Ureter (tissue), 1 donor: ENCODE measurements at regions not wholly inside any gene's neighbourhood (a gene's known extent, or its start where the extent isn't known, plus 50 kb on each side); places are given as distances from the start of the nearest gene placed in this dataset.

ENCODE experiments used
- DNase-seq: peaks from one replicate; pipeline ENCODE4 v3.0.0-alpha.2; 2020; ENCODE audit warnings: low spot score
- donor health status: DM: yes; HTN: yes; CAD: no.

DNA sequence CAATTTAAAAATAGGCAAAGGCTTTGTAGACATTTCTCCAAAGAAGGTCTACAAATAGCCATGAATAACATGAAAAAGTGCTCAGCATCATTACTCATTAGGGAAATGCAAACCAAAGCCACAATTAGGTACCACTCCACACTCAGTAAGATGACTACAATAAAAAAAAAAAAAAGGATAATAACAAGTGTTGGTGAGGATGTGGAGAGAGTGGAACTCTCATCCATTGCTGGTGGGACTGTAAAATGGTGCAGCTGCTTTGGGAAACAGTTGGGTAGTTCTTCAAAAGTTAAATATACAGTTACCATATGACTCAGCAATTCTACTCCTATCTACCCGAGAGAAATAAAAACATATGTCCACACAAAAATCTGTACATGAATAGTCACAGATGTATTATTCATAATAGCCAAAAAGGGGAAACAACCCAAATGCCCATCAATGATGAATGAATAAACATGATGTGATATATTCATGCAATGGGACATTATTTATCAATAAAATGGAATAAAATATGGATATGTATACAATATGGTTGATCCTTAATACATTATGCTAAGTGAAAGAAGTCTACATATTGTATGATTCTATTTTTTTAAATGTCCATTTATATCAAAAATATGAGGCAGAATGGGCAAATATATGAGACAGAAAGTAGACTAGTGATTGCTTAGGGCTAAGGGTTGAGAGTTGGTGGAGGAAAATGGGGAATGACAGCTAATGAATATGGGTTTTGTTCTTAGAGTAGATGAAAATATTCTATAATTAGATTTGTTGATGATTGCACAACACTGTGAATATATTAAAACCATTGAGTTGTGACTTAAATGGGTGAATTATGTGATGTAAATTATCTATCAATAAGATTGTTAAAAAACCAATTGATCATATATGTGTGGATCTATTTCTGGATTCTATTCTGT, 66.1 kb upstream of the SMAD3 start:
- no peak for DNase-seq

DNA sequence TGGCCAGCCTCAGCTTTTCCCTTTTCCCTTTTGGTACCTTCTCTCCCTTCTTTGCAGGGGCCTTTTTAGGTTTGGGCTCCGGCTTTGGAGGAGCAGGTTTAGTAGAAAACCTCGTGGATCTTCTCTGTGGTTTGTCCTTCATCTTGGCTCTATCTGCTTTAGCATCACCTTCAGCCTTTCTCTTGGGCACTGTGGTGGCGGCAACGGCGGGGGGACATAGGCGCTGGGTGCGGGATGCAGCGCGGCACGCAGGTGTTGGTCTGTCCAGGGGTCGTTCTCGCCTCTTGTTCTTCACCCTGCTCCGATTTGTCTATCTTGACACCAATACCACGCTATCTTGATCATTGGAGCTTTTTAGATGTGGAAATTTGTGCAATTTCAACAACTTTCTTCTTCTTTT, 64.5 kb upstream of the SMAD3 start:
- no peak for DNase-seq

DNA sequence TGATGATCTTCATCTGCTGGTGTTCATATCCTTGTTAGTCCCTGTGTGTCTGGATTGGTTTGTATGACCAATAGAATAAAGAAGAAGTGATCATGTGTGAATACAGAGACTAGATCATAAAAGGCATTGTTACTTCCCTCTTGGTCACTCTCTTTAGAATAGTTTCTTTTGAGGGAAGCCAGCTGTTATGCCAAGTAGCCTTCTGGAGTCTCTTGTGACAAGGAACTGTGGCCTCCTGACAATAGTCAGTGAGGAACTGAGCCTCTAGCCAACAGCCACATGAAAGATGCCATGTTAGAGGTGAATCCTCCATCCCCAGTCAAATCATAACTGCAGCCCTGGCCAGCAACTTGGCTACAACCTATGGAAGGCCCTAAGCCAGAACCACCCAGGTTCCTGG, 63.0 kb upstream of the SMAD3 start:
- DNase-seq: no peak

DNA sequence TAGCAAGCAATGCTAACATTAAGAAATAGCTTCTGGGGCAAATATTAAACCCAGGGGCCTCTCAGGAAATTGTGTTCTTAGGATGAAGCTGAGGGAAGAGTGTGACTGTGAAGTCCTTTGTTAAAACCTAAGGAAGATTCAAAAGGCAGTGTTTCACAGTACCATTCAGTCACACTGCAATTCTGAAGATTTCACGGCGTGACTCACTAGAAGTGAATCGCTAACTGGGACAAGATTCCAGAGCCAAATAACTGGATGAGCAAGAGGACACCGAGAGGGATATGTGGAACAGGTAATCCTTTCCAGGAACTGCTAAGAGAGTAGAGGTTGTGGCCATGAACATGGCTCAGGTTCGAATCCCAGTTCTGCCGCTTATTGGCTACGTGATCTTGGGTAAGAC, 61.8 kb upstream of the SMAD3 start:
- no peak for DNase-seq

DNA sequence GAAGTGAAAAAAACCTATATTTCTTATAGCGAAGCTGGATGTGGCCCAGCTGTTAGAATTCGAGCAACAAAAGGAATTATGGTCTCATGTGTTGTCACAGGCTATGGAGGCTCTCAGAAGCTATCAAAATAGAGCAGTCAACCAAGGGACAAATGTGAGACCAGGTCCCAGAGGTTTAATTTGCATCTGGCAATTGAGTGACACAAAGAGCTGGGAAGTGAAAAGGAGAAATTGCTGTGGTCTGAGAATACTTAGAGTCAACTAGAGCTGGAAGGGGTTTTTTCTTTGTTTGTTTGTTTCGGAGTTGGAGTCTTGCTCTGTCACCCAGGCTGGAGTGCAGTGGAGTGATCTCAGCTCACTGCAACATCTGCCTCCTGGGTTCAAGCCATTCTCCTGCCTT, 61.3 kb upstream of the SMAD3 start:
- DNase-seq: no peak

DNA sequence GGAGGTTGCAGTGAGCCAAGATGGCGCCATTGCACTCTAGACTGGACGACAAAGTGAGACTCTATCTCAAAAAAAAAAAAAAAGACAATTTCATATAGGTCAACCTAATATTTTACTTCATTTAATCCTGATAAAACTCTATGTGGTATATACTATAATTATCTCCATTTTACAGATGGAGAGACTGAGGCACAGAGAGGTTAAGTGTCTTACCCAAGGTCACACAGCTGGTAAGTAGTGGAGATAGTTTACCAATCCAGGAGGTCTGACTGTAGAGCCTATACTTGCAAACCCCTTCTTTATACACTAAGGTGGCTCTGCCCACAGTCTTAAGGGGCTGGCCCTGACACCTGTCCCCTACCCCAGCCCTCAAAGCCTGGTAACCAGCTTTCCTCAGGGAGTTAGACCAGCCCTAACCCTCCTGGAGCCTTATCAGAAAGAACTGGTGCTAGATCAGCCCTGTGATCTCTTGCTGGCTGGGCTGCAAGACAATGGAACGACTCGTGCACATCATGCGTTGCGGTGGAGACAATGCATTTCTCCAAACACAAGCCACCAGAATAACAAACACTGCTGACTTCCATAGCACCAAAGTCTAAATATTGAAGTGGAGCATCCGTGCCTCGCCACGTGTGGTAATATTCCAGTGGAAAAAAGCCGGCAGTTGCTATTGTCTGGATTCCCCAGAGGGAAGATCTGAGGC, 60.0 kb upstream of the SMAD3 start:
- no peak for DNase-seq

DNA sequence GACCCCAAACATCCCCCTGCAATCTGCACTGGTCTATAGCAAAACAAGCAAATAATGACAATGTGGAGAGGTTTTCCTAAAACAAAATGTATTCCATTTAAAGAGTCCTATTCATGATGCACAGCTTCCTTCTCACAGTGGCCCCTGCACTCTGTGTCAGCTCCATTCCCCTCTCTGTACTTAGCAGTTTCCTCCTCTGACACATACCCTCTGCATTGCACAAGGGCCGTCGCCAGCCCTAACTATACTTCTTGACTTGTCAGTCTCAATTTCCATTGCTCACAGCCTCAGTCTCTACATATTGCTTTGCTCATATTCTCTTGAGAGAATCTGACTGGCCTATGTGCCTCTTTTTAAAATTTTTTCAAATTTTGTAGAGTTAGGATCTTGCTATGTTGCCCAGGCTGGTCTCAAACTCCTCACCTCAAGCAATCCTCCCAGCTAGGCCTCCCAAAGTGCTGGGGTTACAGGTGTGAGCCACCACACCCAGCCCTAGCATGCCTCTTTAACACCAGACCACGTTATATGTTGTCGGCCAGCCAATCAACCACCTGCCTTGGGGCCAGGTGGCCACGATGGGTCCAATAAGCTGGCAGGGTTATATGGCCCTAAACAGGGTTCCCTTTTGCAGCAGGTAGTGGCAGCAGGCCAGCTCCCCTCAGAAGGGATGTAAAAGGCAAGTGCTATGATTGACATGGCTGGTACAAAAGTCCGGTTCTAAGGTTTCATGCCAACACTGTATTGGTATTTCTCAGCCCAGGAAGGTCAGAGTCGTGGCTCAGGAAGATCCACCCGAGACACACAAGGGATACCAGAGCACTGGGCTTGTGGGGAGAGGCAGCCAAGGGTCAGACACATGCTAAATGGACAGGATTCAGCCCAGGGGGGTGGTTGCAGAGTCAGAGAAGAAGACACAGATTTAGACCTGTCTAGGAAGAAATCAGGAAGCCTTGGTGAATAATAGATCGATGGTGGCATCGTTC, 59.0 kb upstream of the SMAD3 start:
- no peak for DNase-seq

DNA sequence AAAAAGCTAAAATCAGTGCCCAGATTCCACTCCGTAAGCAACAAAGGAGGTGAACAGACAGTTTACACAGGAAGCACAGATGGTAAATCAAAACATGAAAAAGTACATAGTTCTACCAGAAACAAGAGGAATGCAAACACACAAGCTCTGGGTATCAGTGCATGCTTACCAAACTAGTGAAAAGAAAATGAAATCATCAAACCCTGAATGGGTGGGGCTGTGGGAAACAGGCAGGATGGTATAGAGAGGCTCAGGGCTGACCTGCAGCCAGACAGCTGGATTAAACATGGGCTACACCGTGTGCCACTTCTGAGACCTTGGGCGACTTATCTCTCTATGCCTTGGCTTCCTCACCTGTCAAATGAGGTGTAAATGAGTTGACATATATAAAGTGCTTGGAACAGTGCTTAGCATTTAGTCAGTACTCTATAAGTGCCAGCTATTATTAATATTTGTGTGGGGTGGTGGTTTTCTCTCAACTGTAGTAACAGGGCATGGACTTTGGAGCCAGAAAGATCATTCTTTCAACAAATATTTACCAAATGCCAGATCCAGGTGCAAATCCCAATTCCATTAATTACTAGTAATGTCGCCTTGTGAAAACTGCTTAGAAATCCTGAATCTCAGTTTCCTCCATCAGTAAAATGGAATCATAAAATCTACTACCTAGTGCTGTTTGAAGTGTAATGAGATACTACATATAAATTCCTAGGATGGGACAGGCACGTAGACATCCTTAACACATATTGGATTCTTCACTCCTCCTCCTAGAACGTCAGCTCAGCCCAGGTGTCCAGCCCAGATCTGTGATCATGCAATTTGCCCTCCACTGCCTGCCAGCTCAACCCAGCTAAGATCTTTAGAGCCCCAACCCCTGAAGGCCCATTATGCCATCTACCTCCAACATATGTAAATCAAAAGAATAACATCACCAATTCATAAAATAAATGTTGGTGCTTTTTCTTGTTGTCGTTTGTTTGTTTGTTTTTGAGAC, 55.5 kb upstream of the SMAD3 start:
- no peak for DNase-seq

DNA sequence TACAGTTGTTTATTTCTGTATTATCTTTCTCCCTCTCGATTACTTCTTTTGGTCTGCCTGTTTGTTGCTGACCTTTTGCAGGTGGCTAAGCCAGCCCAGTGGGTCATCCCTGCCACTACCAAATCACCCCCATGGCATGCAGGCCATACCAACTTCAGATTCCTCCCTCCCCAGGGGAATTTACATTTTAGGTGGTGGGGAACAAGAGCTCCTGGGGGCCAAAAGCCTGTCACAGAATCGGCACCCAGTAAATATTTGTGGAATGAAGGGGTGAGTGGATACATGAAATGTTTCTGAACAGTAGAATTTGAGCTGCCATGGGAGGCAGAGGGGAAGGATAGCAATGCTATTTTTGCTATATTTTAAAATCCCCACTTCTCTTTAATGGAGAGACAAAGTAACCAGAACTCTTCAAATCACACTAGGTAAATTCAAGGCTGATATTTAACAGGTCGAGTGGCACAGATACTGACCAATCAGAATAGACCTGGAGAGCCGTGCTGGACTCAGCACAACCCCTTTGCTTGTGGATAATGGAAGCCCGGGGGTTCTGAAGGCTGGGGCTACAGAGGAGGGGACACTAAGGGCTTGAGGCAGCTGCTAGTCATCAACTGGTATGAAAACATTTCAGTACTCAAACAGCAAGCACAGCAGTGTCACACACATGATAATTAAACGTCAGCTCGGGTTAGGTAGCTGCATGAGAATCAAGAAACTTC, 54.3 kb upstream of the SMAD3 start:
- no peak for DNase-seq

DNA sequence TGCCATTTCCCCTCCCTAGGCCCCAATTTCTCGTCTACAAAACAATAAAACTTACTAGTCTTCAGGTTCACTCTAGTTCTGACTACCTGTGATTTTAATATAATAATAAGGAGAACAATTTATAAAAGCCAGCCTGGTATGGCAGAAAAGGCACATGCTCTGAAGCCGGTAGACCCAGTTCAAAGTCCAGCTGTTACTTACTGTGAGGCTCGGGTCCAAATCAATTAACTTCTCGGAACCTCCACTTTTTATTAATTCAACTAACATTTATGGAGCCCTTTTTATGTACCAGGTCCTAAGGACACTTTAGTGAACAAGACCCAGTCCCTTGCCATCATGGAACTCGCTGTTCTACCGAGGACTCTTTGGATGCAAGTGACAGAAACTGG, 53.8 kb upstream of the SMAD3 start:
- no peak for DNase-seq

DNA sequence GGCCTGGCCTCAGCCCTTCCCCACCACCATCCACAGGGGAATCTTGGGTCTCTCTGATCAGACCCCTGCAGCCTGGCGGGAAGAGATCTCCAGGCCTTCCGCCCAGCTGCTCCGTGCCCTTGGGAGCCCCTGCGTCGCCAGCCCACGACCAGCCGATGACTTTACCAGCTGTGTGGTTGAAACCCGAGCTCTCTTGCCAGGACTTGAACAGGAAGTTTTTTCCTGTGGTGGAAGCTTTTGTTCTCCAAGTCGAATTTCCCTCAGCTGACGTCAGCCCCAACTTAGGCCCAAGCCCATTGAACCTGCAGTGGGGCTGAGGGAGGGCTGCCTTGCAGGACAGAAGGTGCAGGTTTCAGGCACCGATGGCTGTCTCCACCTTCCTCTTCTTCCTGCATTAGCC, 51.7 kb upstream of the SMAD3 start:
- DNase-seq: no peak
